ENCODE measurements at regions not wholly inside any gene's neighbourhood (a gene's known extent, or its start where the extent isn't known, plus 50 kb on each side); places are given as distances from the start of the nearest gene placed in this dataset.
A peak's percentile ranks its signal among the peaks of the same experiment; 100 is the strongest.

GRCh38 chr5:74576941-74577456 lies 63.5 kb downstream of the ENC1 start:
- H3K9me3 Mint-ChIP-seq (ENCODE audit: low read depth): no peaks in the 10 kb centered on the region
- H3K36me3 Mint-ChIP-seq (ENCODE audit: low read depth): peaks cover under 1% of the 10 kb centered on the region
- no peak for DNase-seq (ENCODE audit: low spot score)
- no peak overlapping the region for H3K4me3 Mint-ChIP-seq (ENCODE audit: unreplicated experiment)
- no peaks in the 10 kb centered on the region for H3K27me3 Mint-ChIP-seq (ENCODE audit: low read depth)
- H3K27ac Mint-ChIP-seq (ENCODE audit: unreplicated experiment): peak overlapping the region; percentile 32
- TF ChIP-seq, protein P1, sequence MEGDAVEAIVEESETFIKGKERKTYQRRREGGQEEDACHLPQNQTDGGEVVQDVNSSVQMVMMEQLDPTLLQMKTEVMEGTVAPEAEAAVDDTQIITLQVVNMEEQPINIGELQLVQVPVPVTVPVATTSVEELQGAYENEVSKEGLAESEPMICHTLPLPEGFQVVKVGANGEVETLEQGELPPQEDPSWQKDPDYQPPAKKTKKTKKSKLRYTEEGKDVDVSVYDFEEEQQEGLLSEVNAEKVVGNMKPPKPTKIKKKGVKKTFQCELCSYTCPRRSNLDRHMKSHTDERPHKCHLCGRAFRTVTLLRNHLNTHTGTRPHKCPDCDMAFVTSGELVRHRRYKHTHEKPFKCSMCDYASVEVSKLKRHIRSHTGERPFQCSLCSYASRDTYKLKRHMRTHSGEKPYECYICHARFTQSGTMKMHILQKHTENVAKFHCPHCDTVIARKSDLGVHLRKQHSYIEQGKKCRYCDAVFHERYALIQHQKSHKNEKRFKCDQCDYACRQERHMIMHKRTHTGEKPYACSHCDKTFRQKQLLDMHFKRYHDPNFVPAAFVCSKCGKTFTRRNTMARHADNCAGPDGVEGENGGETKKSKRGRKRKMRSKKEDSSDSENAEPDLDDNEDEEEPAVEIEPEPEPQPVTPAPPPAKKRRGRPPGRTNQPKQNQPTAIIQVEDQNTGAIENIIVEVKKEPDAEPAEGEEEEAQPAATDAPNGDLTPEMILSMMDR (IDR thresholded peaks at IDR 0.05): no peak
- H3K4me1 Mint-ChIP-seq (ENCODE audit: low read depth): peaks cover 18% of the 10 kb centered on the region

DNA sequence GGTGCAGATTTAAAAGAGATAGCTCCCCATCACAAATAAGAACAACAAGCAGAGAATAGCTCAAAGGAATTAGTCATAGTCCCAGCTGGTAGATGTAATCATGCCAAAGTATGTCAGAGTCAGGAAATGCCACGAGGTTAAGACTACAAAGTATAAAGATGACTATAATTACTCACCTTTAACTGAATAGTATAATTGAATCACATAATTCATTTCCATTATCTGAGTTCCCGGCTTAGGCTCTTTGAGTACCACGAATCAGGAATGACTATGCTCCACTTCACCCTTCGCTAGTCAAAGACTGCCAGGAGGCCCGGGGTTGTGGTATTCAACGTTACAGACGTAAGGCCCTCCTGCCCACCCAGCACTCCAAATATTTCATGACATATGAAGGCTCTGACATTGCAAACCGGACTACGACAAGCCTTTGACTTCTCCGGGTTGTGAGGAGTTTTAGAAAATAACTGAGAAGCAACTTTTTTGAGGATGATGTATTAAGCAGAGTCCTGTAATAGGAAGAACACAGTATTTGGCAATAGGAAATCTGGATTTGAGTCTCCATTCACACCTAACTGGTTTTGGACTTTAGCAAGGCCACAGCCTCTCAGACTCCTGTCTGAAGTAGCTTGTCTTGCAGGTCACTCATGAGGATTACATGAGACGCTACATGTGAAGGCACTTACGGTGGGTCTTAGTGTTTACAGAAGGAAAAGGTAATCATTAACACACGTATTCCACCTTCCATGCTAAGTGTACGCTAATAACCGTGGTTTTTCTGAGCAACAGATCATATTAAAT lies 64.6 kb downstream of the ENC1 start:
- no peak for DNase-seq (ENCODE audit: low spot score)
- H3K4me1 Mint-ChIP-seq (ENCODE audit: low read depth): peaks cover 18% of the 10 kb centered on the region

GRCh38 chr5:74570250-74570649 lies 70.3 kb downstream of the ENC1 start:
- no peak overlapping the region for H3K27ac Mint-ChIP-seq (ENCODE audit: unreplicated experiment)
- TF ChIP-seq, protein P1 (IDR thresholded peaks at IDR 0.05): no peak
- H3K4me3 Mint-ChIP-seq (ENCODE audit: unreplicated experiment): no peak overlapping the region
- no peak for DNase-seq (ENCODE audit: low spot score)
- H3K9me3 Mint-ChIP-seq (ENCODE audit: low read depth): peaks cover 15% of the 10 kb centered on the region
- H3K27me3 Mint-ChIP-seq (ENCODE audit: low read depth): no peaks in the 10 kb centered on the region
- H3K36me3 Mint-ChIP-seq (ENCODE audit: low read depth): peaks cover 4% of the 10 kb centered on the region
- H3K4me1 Mint-ChIP-seq (ENCODE audit: low read depth): peaks cover under 1% of the 10 kb centered on the region

More for the DNA sequence above, 64.6 kb downstream of the ENC1 start:
- H3K27me3 Mint-ChIP-seq (ENCODE audit: low read depth): no peaks in the 10 kb centered on the region
- peaks cover 3% of the 10 kb centered on the region for H3K9me3 Mint-ChIP-seq (ENCODE audit: low read depth)
- H3K4me3 Mint-ChIP-seq (ENCODE audit: unreplicated experiment): no peak overlapping the region
- H3K27ac Mint-ChIP-seq (ENCODE audit: unreplicated experiment): peak overlapping the region; percentile 80
- H3K36me3 Mint-ChIP-seq (ENCODE audit: low read depth): peaks cover 2% of the 10 kb centered on the region
- TF ChIP-seq, protein P1 (IDR thresholded peaks at IDR 0.05): no peak

GRCh38 chr5:74567411-74567995 lies 73.0 kb downstream of the ENC1 start:
- H3K4me1 Mint-ChIP-seq (ENCODE audit: low read depth): peaks cover 4% of the 10 kb centered on the region
- H3K27ac Mint-ChIP-seq (ENCODE audit: unreplicated experiment): no peak overlapping the region
- no peak for DNase-seq (ENCODE audit: low spot score)
- TF ChIP-seq, protein P1 (IDR thresholded peaks at IDR 0.05): no peak
- no peak overlapping the region for H3K4me3 Mint-ChIP-seq (ENCODE audit: unreplicated experiment)
- H3K36me3 Mint-ChIP-seq (ENCODE audit: low read depth): peaks cover 4% of the 10 kb centered on the region
- no peaks in the 10 kb centered on the region for H3K27me3 Mint-ChIP-seq (ENCODE audit: low read depth)
- peaks cover 15% of the 10 kb centered on the region for H3K9me3 Mint-ChIP-seq (ENCODE audit: low read depth)

DNA sequence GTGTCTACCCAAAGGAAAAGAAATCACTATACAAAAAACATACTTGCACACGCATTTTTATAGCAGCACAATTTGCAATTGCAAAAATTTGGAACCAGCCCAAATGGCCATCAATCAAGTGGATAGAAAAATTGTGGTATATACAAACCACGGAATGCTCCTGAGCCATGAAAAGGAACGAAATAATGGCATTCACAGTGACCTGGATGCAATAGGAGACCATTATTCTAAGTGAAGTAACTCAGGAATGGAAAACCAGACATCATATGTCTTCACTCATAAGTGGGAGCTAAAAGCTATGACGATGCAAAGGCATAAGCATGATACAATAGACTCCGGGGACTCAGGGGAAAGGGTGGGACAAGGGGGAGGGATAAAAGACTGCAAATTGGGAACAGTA lies 78.4 kb downstream of the ENC1 start:
- Mint-ChIP-seq H3K27me3 (ENCODE audit: low read depth) (no peaks in the 10 kb centered on the region), H3K36me3 (ENCODE audit: low read depth) (no peaks in the 10 kb centered on the region), H3K4me1 (ENCODE audit: low read depth) (peaks cover 15% of the 10 kb centered on the region), H3K9me3 (ENCODE audit: low read depth) (no peaks in the 10 kb centered on the region), H3K27ac (ENCODE audit: unreplicated experiment) (no peak overlapping the region), H3K4me3 (ENCODE audit: unreplicated experiment) (no peak overlapping the region)
- DNase-seq (ENCODE audit: low spot score): no peak
- TF ChIP-seq, protein P1 (IDR thresholded peaks at IDR 0.05): no peak
